Endothelial cell of umbilical vein (primary cell): ENCODE measurements at regions not wholly inside any gene's neighbourhood (a gene's known extent, or its start where the extent isn't known, plus 50 kb on each side); places are given as distances from the start of the nearest gene placed in this dataset.

Experiments
- EZH2 ChIP-seq: IDR thresholded peaks from 2 replicates; pipeline ENCODE4 v1.6.1; 2012; ENCODE audit warnings: borderline replicate concordance, low read depth, mild to moderate bottlenecking, moderate library complexity, low read length, inconsistent platforms; ENCODE audit not compliant: severe bottlenecking
- FOS ChIP-seq: IDR thresholded peaks from 2 replicates; pipeline ENCODE4 v1.6.1; 2011; ENCODE audit warnings: mild to moderate bottlenecking, low read length, moderate library complexity, borderline replicate concordance; ENCODE audit not compliant: insufficient read depth
- GATA2 ChIP-seq: IDR thresholded peaks from 2 replicates; pipeline ENCODE4 v1.7.0; 2011; ENCODE audit warnings: low read depth, mild to moderate bottlenecking, moderate library complexity, mixed read lengths, low read length; ENCODE audit not compliant: insufficient read length, insufficient read depth
- JUN ChIP-seq: IDR thresholded peaks from 2 replicates; pipeline ENCODE4 v1.6.1; 2011; ENCODE audit warnings: borderline replicate concordance, low read depth; ENCODE audit not compliant: insufficient read length, insufficient read depth
- MYC ChIP-seq: IDR thresholded peaks from one replicate; pipeline ENCODE4 v1.6.1; 2011; ENCODE audit warnings: mild to moderate bottlenecking, low read depth, low read length
- POLR2A ChIP-seq: IDR thresholded peaks from 2 replicates; pipeline ENCODE4 v1.6.1; 2012; ENCODE audit warnings: low read depth, mild to moderate bottlenecking, control low read depth, low read length
- POLR2AphosphoS5 ChIP-seq: IDR thresholded peaks from 2 replicates; pipeline ENCODE4 v1.6.1; 2012; ENCODE audit warnings: low read depth, mild to moderate bottlenecking, control low read depth, low read length, moderate library complexity; ENCODE audit not compliant: insufficient read depth
- TF ChIP-seq, protein P1 (sequence below): IDR thresholded peaks from 2 replicates; pipeline ENCODE4 v1.6.1; 2011; ENCODE audit not compliant: insufficient read depth, insufficient read length
- TF ChIP-seq, protein P2 (sequence below), 2 donors: IDR thresholded peaks; 1 replicate in 1 of 2; 2 replicates in 1 of 2; pipeline ENCODE4 v1.5.1; 2011; ENCODE audit warnings: low read length in 2 of 2, mild to moderate bottlenecking in 2 of 2, moderate library complexity in 2 of 2, control low read depth in 1 of 2, inconsistent platforms in 1 of 2, low read depth in 1 of 2; ENCODE audit not compliant: insufficient read depth in 1 of 2; ENCODE audit errors: extremely low read depth in 1 of 2

DNA sequence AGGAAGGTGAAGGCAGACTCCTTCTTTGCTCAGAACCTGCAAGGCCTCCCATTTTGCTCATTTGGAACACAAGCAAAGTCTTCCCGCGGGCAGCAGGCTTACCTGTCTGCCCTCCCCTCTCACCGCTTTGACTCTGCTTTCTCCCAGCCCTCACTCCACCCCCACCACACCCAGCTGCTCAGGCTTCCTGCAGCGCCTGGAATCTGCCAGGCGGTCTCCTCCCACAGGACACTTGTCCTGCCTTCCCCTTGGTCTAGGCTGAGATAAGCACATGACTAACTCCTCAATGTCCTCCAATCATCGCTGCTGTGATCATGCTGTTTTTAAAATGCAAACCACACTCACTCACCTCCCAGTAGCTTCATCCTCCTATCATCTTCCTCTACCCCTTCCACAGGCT lies 430.0 kb downstream of the ZNF516 start:
- TF ChIP-seq POLR2A (no peak), MYC (no peak), EZH2 (no peak), FOS (no peak), POLR2AphosphoS5 (no peak), JUN (no peak), GATA2 (no peak)
- TF ChIP-seq, protein P1, sequence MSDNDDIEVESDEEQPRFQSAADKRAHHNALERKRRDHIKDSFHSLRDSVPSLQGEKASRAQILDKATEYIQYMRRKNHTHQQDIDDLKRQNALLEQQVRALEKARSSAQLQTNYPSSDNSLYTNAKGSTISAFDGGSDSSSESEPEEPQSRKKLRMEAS: no peak
- TF ChIP-seq, protein P2, sequence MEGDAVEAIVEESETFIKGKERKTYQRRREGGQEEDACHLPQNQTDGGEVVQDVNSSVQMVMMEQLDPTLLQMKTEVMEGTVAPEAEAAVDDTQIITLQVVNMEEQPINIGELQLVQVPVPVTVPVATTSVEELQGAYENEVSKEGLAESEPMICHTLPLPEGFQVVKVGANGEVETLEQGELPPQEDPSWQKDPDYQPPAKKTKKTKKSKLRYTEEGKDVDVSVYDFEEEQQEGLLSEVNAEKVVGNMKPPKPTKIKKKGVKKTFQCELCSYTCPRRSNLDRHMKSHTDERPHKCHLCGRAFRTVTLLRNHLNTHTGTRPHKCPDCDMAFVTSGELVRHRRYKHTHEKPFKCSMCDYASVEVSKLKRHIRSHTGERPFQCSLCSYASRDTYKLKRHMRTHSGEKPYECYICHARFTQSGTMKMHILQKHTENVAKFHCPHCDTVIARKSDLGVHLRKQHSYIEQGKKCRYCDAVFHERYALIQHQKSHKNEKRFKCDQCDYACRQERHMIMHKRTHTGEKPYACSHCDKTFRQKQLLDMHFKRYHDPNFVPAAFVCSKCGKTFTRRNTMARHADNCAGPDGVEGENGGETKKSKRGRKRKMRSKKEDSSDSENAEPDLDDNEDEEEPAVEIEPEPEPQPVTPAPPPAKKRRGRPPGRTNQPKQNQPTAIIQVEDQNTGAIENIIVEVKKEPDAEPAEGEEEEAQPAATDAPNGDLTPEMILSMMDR (IDR thresholded peaks at IDR 0.05; ENCODE audit: extremely low read depth in 1 of 2, insufficient read depth in 1 of 2, low read depth in 1 of 2, low read length in 2 of 2): no peak
